HG03378 (cell line): ENCODE measurements at regions not wholly inside any gene's neighbourhood (a gene's known extent, or its start where the extent isn't known, plus 50 kb on each side); places are given as distances from the start of the nearest gene placed in this dataset.

Source experiments
- ATAC-seq: cut with Tn5 transposase; IDR thresholded peaks from one replicate; pipeline ENCODE4 v1.9.1; 2021; ENCODE audit warnings: mild to moderate bottlenecking, moderate library complexity; ENCODE audit not compliant: unreplicated experiment

GRCh38 chr5:114018186-114018585, 343.7 kb upstream of the KCNN2 start:
- ATAC-seq = no peak

DNA sequence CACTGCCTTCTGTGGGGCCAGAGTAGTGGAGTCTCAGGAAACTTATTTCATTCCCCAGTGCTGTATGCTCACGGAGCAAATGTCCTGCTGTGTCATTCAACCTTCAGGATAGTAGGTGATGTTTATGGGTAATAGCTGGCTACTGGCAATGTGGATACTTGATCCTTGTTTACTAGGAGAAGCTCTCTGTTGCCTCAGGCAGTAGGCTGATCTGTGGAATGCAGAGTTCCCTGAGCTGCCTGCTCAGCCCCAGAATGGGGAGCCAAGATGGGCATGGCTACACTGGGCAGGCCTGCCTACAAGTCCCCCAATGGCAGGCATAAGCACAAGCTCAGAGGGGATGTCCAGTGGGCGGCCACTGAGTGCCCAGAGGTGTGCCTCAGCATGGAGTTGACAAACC, 323.1 kb upstream of the KCNN2 start:
- no peak for ATAC-seq

DNA sequence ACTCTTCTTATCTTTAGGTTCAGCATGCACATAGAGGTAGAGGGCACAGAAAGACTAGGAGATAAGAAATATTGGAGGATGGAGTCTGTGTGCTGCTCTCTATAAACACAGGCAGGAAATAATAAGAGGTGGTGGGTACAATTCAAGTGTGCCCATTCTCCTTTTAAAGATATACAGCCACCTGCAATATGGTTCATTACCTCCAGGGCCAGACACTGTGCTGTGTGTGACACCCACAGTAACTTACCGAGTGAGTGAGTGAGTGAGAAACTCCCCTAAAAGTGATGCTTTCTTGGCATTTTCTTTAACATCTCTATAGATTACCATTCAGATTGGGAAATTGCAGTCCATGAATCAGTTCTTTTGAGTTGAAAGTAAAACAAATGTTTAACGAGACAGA, 311.8 kb upstream of the KCNN2 start:
- no peak for ATAC-seq

DNA sequence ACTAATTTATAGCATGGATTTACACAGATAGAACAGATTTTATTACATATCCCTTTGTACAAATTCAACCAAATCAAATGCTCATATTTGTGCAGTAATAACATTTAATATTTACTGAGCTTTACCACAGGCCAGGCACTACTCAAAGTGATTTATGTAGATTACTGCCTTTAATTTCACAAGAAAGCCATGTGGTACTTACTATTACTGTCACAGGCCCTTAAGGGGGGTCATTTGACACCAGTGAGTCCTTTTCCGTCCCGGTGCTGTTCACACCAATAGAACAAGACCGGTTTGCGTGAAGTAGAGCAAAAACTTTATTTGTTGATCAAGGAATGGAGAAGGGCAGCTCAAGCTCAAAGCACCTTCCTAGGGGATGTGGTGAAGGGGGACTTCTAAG, 308.5 kb upstream of the KCNN2 start:
- no peak for ATAC-seq

GRCh38 chr5:114054594-114054993, 307.3 kb upstream of the KCNN2 start:
- no peak for ATAC-seq

- ATAC-seq = no peak
These were observed 306.3 kb upstream of the KCNN2 start for GRCh38 chr5:114055318-114056184.

GRCh38 chr5:114056185-114056538, 305.7 kb upstream of the KCNN2 start:
- ATAC-seq = no peak

GRCh38 chr5:114060866-114061265, 301.0 kb upstream of the KCNN2 start:
- ATAC-seq = no peak

DNA sequence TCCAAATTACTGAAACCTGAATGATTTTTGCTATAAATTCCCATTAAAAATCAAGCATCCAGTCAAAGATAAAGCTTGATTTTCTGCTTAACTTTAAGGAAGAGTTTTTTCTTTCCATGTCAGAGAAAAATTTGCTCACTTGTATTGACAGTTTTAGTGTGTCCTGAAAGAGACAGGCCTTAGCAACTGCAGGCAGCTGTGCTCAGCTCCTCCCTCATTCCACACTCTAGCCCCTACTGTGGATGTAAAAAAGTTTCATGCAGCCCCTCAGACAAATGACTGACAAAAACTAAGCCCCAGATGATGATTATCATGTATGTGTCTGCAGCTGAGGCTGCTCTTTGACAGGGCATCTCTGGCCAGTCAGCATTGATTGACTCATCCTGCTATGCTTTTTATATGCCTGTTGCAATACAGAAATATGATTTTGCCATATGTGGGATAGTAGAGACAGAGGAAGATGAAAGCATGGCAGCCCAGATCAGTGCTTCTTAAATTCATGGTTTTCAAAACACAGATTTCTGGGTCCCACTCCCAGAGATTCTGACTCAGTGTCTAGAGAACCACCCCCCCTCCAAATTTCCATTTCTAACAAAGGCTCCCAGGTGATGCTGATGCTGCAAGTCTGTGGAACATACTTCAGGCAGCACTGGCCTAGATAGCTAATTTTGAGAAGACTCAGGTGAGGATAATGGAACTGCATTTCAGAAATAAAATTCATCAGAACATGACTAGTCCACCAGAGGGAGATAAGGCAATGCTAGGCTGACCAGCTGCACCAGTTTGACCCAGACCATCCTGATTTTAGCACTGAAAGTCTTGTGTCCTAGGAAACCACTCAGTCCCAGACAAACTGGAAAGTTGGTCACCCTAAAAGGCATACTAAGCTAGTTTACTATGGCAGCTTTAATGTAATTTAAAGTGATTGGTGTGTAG, 298.7 kb upstream of the KCNN2 start:
- no peak for ATAC-seq

DNA sequence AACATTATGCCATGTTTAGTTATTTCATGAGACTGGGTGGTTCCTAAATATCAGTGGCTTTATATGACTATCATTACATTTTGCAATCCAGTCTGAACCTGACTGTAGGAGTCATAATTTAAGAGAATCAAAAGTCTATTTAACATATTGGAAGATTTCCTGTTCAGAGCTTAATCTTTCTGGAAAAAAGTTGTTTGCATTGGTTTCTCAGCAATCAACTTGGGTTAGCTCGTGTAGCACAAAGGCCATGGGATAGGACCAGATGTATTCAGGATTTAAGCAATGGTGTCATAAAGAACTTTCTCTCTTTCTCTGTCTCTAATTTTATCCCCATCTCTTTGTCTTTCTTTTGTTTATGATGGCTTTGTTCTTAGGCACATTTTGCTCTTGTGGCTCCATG, 296.0 kb upstream of the KCNN2 start:
- no peak for ATAC-seq

GRCh38 chr5:114070093-114070722, 291.7 kb upstream of the KCNN2 start:
- no peak for ATAC-seq

GRCh38 chr5:114089259-114089658, 272.6 kb upstream of the KCNN2 start:
- no peak for ATAC-seq

- no peak for ATAC-seq
These were observed 264.3 kb upstream of the KCNN2 start for GRCh38 chr5:114097570-114097969.

GRCh38 chr5:114099161-114099560, 262.7 kb upstream of the KCNN2 start:
- ATAC-seq = no peak

DNA sequence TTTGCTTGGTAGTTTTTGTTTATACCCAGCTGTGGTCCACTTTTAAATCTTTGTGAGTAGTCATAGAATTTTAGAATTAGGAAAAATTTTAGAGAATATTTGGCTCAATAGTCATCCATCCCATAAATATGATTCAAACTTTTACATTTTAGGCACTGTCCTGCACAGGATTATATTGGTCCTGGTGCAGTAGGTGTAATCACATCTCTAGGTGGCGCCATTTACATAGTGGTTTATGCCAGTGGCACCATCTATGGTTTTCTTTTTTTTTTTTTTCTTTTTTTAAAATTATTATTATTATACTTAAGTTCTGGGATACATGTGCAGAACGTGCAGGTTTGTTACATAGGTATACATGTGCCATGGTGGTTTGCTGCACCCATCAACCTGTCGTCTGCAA, 260.7 kb upstream of the KCNN2 start:
- peak; percentile 61 for ATAC-seq

- no peak for ATAC-seq
These were observed 248.3 kb upstream of the KCNN2 start for GRCh38 chr5:114113604-114114003.

DNA sequence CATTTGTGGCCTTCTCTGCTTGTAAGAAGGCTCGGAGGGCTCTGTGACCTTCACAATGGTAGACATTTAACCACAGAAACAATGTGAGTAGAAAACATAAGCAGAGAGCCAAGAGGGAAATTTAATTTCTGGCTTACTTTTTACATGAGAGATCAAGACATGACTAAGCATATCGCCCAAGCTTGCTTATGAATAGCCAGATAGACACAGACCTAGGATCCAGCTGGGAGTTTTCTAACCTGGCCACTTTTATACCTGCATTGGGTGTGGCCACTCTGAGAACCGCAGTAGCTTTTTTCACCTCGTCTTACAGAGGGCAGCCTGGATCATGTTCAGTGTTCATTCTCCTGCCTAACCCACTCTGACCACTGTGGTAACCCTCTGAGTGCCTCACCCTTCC, 244.9 kb upstream of the KCNN2 start:
- no peak for ATAC-seq

DNA sequence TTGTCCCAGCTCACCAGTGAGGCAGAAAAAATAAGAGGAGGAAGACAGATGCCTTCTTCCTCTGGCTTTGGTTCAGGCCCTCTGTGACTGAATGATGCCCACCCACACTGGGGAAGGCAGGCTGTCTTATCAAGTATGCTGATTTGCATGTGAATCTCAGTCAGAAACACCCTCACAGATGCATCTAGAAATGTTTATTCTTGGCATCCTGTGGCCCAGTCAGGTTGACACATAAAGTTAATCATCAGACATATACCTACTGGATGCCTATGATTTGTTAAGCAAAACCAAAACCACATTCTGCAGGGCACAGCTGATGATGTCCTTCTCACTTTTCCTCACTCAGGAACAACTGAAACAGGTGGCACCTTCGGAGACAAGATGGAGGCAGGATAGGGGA, 243.4 kb upstream of the KCNN2 start:
- ATAC-seq = peak; percentile 77

DNA sequence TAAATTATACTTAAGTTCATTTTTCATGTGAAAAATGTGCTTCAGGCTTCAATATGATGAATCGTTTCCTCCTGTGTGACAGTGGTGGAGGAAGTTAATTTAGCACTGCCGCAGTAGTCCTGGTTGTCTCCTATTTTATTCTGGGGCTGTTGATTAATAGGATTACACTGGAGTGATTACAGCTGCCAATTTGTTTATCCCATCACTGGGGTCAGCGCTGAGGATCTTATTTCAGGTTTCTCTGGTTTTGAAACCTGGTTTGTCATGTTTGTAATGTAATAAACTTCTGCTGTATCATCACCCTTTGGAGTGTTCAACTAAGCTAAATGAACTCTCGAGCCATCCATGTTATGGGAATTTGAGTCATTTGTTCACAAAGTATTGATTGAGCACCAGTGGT, 241.7 kb upstream of the KCNN2 start:
- ATAC-seq = no peak

GRCh38 chr5:114122852-114123251, 239.0 kb upstream of the KCNN2 start:
- ATAC-seq = no peak

DNA sequence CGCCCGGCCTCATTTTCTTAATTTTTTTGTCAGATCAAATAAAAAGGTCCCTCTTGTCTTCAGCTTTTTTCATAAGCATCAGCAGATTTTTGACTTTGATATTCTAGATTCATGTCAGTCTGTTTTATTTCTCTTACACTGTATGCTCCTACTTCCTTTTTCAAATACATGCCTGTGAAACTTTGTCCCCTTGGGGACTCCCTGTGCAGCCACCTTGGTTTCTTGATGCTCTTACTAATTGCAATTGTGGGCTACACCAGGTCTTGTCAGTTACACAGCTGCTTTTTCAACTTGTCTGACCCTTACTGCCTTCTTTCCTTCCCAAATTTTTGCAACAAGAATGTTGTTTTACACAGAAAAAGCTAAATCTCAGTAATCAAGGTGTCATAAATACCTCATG, 238.2 kb upstream of the KCNN2 start:
- ATAC-seq = no peak

GRCh38 chr5:114146398-114146797, 215.5 kb upstream of the KCNN2 start:
- ATAC-seq = no peak
